ENCODE measurements at regions not wholly inside any gene's neighbourhood (a gene's known extent, or its start where the extent isn't known, plus 50 kb on each side); places are given as distances from the start of the nearest gene placed in this dataset.

DNA sequence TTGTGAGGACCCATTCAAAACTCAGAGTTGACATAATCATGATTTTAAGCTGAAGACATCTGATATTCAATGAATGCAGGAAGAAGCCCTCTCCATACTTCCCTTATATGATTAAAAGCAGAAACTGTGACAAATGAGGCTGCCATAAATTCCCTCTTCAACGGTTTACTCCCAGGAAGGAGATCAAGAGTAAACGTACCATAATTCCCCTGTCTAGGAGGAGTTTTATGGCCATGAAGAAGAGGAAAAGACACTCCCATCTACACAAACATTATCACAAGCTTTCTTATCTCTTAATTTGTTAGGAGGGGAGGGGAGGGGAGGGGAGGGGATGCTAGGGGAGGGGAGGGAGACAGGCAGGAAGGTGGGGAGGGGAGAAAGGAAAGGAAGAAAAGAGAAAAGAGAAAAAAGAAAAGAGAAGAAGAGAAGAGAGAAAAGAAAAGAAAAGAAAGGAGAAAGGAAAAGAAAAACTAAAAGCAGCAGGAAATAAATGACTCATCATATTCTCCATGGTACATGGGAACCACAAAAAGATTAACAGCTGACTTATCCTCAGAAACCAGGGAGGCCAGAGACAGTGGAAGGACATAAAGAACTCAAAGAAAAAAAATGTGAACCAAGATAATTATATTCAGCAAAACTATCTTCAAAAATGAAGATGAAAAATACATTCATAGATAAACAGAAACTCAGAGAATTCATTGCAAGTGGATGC is 121.6 kb downstream of the ALOX5 start:
- ChIA-PET CTCF (interaction anchor here (0.6 to 1.3 kb wide), 2 partner anchors 30 to 31 kb away, joined by 3 to 6 read pairs; no protein-coding TSS in a partner anchor), POLR2A (no interaction called here)
- no peak overlapping the region for H3K4me3 ChIP-seq (ENCODE audit: low read depth, low read length)
- H3K36me3 ChIP-seq (ENCODE audit: control insufficient read depth in 2 of 2, insufficient read depth in 1 of 2, low read length in 2 of 2): no peaks in the 10 kb centered on the region
- H3K27ac ChIP-seq (ENCODE audit: extremely low read depth, low read depth, low read length): no peak overlapping the region
- H3K4me1 ChIP-seq (ENCODE audit: control insufficient read depth, insufficient read depth, low read length): no peaks in the 10 kb centered on the region
- H3K9me3 ChIP-seq (ENCODE audit: control insufficient read depth, insufficient read depth, low read depth, low read length): no peaks in the 10 kb centered on the region
- no peak for TF ChIP-seq ZNF132 (tag by site-specific recombination; IDR thresholded peaks at IDR 0.05; ENCODE audit: borderline replicate concordance)
- TF ChIP-seq ZNF830 (tag by site-specific recombination; IDR thresholded peaks at IDR 0.05; ENCODE audit: low read depth): no peak
- TF ChIP-seq, protein P1, sequence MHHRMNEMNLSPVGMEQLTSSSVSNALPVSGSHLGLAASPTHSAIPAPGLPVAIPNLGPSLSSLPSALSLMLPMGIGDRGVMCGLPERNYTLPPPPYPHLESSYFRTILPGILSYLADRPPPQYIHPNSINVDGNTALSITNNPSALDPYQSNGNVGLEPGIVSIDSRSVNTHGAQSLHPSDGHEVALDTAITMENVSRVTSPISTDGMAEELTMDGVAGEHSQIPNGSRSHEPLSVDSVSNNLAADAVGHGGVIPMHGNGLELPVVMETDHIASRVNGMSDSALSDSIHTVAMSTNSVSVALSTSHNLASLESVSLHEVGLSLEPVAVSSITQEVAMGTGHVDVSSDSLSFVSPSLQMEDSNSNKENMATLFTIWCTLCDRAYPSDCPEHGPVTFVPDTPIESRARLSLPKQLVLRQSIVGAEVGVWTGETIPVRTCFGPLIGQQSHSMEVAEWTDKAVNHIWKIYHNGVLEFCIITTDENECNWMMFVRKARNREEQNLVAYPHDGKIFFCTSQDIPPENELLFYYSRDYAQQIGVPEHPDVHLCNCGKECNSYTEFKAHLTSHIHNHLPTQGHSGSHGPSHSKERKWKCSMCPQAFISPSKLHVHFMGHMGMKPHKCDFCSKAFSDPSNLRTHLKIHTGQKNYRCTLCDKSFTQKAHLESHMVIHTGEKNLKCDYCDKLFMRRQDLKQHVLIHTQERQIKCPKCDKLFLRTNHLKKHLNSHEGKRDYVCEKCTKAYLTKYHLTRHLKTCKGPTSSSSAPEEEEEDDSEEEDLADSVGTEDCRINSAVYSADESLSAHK (tag by site-specific recombination; IDR thresholded peaks at IDR 0.05): no peak
- TF ChIP-seq PRDM1 (tag by site-specific recombination; IDR thresholded peaks at IDR 0.05): peak; percentile 75
- TF ChIP-seq, protein P2, sequence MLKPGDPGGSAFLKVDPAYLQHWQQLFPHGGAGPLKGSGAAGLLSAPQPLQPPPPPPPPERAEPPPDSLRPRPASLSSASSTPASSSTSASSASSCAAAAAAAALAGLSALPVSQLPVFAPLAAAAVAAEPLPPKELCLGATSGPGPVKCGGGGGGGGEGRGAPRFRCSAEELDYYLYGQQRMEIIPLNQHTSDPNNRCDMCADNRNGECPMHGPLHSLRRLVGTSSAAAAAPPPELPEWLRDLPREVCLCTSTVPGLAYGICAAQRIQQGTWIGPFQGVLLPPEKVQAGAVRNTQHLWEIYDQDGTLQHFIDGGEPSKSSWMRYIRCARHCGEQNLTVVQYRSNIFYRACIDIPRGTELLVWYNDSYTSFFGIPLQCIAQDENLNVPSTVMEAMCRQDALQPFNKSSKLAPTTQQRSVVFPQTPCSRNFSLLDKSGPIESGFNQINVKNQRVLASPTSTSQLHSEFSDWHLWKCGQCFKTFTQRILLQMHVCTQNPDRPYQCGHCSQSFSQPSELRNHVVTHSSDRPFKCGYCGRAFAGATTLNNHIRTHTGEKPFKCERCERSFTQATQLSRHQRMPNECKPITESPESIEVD (tag by site-specific recombination; IDR thresholded peaks at IDR 0.05): no peak
- no peak for TF ChIP-seq ZNF2 (tag by site-specific recombination; IDR thresholded peaks at IDR 0.05)
- TF ChIP-seq, protein P3, sequence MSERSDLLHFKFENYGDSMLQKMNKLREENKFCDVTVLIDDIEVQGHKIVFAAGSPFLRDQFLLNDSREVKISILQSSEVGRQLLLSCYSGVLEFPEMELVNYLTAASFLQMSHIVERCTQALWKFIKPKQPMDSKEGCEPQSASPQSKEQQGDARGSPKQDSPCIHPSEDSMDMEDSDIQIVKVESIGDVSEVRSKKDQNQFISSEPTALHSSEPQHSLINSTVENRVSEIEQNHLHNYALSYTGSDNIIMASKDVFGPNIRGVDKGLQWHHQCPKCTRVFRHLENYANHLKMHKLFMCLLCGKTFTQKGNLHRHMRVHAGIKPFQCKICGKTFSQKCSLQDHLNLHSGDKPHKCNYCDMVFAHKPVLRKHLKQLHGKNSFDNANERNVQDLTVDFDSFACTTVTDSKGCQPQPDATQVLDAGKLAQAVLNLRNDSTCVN (tag by site-specific recombination; optimal IDR thresholded peaks at IDR 0.05): no peak
- no peak for TF ChIP-seq ZNF514 (tag by site-specific recombination; IDR thresholded peaks at IDR 0.05)
- TF ChIP-seq, protein P4, sequence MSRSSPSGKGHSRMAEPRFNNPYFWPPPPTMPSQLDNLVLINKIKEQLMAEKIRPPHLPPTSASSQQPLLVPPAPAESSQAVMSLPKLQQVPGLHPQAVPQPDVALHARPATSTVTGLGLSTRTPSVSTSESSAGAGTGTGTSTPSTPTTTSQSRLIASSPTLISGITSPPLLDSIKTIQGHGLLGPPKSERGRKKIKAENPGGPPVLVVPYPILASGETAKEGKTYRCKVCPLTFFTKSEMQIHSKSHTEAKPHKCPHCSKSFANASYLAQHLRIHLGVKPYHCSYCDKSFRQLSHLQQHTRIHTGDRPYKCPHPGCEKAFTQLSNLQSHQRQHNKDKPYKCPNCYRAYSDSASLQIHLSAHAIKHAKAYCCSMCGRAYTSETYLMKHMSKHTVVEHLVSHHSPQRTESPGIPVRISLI (tag by site-specific recombination; IDR thresholded peaks at IDR 0.05): peak; percentile 48; the same call in 1 of the 2 replicates
- TF ChIP-seq ZNF394 (tag by site-specific recombination; IDR thresholded peaks at IDR 0.05; ENCODE audit: borderline replicate concordance): no peak
- no peak for TF ChIP-seq ZNF302 (tag by site-specific recombination; IDR thresholded peaks at IDR 0.05; ENCODE audit: low read depth)
- no peak for TF ChIP-seq ZNF473 (tag by site-specific recombination; IDR thresholded peaks at IDR 0.05)
- TF ChIP-seq ZNF16 (tag by site-specific recombination; IDR thresholded peaks at IDR 0.05; ENCODE audit: low read depth): no peak
- TF ChIP-seq ZNF211 (tag by site-specific recombination; IDR thresholded peaks at IDR 0.05; ENCODE audit: low read depth): no peak
- TF ChIP-seq, protein P5, sequence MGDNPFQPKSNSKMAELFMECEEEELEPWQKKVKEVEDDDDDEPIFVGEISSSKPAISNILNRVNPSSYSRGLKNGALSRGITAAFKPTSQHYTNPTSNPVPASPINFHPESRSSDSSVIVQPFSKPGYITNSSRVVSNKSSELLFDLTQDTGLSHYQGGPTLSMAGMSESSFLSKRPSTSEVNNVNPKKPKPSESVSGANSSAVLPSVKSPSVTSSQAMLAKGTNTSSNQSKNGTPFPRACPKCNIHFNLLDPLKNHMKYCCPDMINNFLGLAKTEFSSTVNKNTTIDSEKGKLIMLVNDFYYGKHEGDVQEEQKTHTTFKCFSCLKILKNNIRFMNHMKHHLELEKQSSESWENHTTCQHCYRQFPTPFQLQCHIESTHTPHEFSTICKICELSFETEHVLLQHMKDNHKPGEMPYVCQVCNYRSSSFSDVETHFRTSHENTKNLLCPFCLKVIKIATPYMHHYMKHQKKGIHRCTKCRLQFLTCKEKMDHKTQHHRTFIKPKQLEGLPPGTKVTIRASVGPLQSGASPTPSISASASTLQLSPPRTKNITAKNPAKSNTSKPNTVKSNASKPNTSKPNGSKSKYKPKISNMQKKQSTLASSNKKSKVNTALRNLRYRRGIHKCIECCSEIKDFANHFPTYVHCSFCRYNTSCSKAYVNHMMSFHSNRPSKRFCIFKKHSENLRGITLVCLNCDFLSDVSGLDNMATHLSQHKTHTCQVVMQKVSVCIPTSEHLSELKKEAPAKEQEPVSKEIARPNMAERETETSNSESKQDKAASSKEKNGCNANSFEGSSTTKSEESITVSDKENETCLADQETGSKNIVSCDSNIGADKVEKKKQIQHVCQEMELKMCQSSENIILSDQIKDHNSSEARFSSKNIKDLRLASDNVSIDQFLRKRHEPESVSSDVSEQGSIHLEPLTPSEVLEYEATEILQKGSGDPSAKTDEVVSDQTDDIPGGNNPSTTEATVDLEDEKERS (tag by site-specific recombination; IDR thresholded peaks at IDR 0.05): peak; percentile 51; the same call in 1 of the 2 replicates
- TF ChIP-seq ZNF48 (tag by site-specific recombination; IDR thresholded peaks at IDR 0.05): no peak
- TF ChIP-seq HOXC10 (CRISPR knock-in tag; IDR thresholded peaks at IDR 0.05): no peak
- TF ChIP-seq, protein P6, sequence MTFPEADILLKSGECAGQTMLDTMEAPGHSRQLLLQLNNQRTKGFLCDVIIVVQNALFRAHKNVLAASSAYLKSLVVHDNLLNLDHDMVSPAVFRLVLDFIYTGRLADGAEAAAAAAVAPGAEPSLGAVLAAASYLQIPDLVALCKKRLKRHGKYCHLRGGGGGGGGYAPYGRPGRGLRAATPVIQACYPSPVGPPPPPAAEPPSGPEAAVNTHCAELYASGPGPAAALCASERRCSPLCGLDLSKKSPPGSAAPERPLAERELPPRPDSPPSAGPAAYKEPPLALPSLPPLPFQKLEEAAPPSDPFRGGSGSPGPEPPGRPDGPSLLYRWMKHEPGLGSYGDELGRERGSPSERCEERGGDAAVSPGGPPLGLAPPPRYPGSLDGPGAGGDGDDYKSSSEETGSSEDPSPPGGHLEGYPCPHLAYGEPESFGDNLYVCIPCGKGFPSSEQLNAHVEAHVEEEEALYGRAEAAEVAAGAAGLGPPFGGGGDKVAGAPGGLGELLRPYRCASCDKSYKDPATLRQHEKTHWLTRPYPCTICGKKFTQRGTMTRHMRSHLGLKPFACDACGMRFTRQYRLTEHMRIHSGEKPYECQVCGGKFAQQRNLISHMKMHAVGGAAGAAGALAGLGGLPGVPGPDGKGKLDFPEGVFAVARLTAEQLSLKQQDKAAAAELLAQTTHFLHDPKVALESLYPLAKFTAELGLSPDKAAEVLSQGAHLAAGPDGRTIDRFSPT (tag by site-specific recombination; IDR thresholded peaks at IDR 0.05): no peak
- no peak for TF ChIP-seq ZNF350 (tag by site-specific recombination; IDR thresholded peaks at IDR 0.05)
- TF ChIP-seq ZNF626 (tag by site-specific recombination; IDR thresholded peaks at IDR 0.05): 0 out of 2 replicates have a peak, but pooled peaks have one; percentile 24
- no peak for TF ChIP-seq ZNF433 (tag by site-specific recombination; IDR thresholded peaks at IDR 0.05; ENCODE audit: low read depth)
- no peak for TF ChIP-seq ZNF221 (tag by site-specific recombination; IDR thresholded peaks at IDR 0.05; ENCODE audit: borderline replicate concordance)
- TF ChIP-seq, protein P7, sequence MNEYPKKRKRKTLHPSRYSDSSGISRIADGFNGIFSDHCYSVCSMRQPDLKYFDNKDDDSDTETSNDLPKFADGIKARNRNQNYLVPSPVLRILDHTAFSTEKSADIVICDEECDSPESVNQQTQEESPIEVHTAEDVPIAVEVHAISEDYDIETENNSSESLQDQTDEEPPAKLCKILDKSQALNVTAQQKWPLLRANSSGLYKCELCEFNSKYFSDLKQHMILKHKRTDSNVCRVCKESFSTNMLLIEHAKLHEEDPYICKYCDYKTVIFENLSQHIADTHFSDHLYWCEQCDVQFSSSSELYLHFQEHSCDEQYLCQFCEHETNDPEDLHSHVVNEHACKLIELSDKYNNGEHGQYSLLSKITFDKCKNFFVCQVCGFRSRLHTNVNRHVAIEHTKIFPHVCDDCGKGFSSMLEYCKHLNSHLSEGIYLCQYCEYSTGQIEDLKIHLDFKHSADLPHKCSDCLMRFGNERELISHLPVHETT (tag by site-specific recombination; IDR thresholded peaks at IDR 0.05): no peak
- TF ChIP-seq ZNF596 (tag by site-specific recombination; IDR thresholded peaks at IDR 0.05): no peak

All from HEK293 (cell line).